ENCODE measurements at regions not wholly inside any gene's neighbourhood (a gene's known extent, or its start where the extent isn't known, plus 50 kb on each side); places are given as distances from the start of the nearest gene placed in this dataset.
"Not testable (repeated sequence)": the region's sequence is repeated elsewhere in the genome, so short reads cannot be mapped to it uniquely, and the experiment has no call there.

- H3K27ac ChIP-seq: no peak overlapping the region
- no peak for TF ChIP-seq CTCF (conservative IDR thresholded peaks at IDR 0.05)
- TF ChIP-seq ZFX (IDR thresholded peaks at IDR 0.05): no peak
Measured at GRCh38 chr2:242060212-242060835, 190.8 kb downstream of the RTP5 start.

- H3K27ac ChIP-seq: not testable (repeated sequence)
Measured at GRCh38 chr2:242061930-242062329, 192.4 kb downstream of the RTP5 start.

GRCh38 chr2:242063436-242063835 lies 193.9 kb downstream of the RTP5 start:
- no peak overlapping the region for H3K27ac ChIP-seq

GRCh38 chr2:242063850-242064249 lies 194.3 kb downstream of the RTP5 start:
- H3K27ac ChIP-seq: no peak overlapping the region
- TF ChIP-seq ZFX (IDR thresholded peaks at IDR 0.05) (no peak), CTCF (conservative IDR thresholded peaks at IDR 0.05) (no peak)

More at GRCh38 chr2:242063436-242063835, 193.9 kb downstream of the RTP5 start:
- TF ChIP-seq CTCF (conservative IDR thresholded peaks at IDR 0.05) (no peak), ZFX (IDR thresholded peaks at IDR 0.05) (no peak)

- TF ChIP-seq CTCF (conservative IDR thresholded peaks at IDR 0.05): no peak
- TF ChIP-seq ZFX (IDR thresholded peaks at IDR 0.05): no peak
- no peak overlapping the region for H3K27ac ChIP-seq
Measured at GRCh38 chr2:242064364-242065250, 195.1 kb downstream of the RTP5 start.

GRCh38 chr2:242065426-242065825 lies 195.9 kb downstream of the RTP5 start:
- no peak overlapping the region for H3K27ac ChIP-seq
- TF ChIP-seq ZFX (IDR thresholded peaks at IDR 0.05): no peak
- TF ChIP-seq CTCF (conservative IDR thresholded peaks at IDR 0.05): no peak

GRCh38 chr2:242069018-242069417 lies 199.5 kb downstream of the RTP5 start:
- H3K27ac ChIP-seq: no peak overlapping the region
- TF ChIP-seq CTCF (conservative IDR thresholded peaks at IDR 0.05): no peak
- TF ChIP-seq ZFX (IDR thresholded peaks at IDR 0.05): no peak

GRCh38 chr2:242069938-242070395 lies 200.4 kb downstream of the RTP5 start:
- not testable (repeated sequence) for H3K27ac ChIP-seq

GRCh38 chr2:242070726-242071125 lies 201.2 kb downstream of the RTP5 start:
- H3K27ac ChIP-seq: not testable (repeated sequence)

- not testable (repeated sequence) for H3K27ac ChIP-seq
Measured at GRCh38 chr2:242071377-242071776, 201.8 kb downstream of the RTP5 start.

- H3K27ac ChIP-seq: not testable (repeated sequence)
Measured at GRCh38 chr2:242071936-242072335, 202.4 kb downstream of the RTP5 start.
